Mesendoderm (in vitro differentiated cells): ENCODE measurements at regions not wholly inside any gene's neighbourhood (a gene's known extent, or its start where the extent isn't known, plus 50 kb on each side); places are given as distances from the start of the nearest gene placed in this dataset.

ENCODE experiments used
- DNase-seq: peaks from one replicate; pipeline ENCODE4 v3.0.0; 2013
- H2AK5ac ChIP-seq: 2 replicates; pipeline ENCODE4 v1.6.1; 2013; ENCODE audit warnings: low read length, inconsistent platforms
- H2BK120ac ChIP-seq: 2 replicates; pipeline ENCODE4 v1.6.1; 2013; ENCODE audit warnings: low read depth, mild to moderate bottlenecking, low read length, moderate library complexity, mixed read lengths
- H2BK15ac ChIP-seq: replicated peaks from 2 replicates; pipeline ENCODE4 v1.6.1; 2013; ENCODE audit warnings: low read depth, mild to moderate bottlenecking, moderate library complexity
- H2BK5ac ChIP-seq: 2 replicates; pipeline ENCODE4 v1.6.1; 2013; ENCODE audit warnings: low read length, inconsistent platforms
- H3K18ac ChIP-seq: 2 replicates; pipeline ENCODE4 v1.6.1; 2013; ENCODE audit warnings: mild to moderate bottlenecking, low read length, mixed read lengths
- H3K23ac ChIP-seq: one replicate; pipeline ENCODE4 v1.6.1; 2013; ENCODE audit warnings: low read length
- H3K27ac ChIP-seq: 2 replicates; pipeline ENCODE4 v1.5.1; 2013; ENCODE audit warnings: low read depth, mild to moderate bottlenecking, inconsistent platforms, low read length, moderate library complexity
- H3K27me3 ChIP-seq: 2 replicates; pipeline ENCODE4 v1.6.1; 2013; ENCODE audit warnings: low read length, control low read depth, mild to moderate bottlenecking, inconsistent platforms; ENCODE audit not compliant: insufficient read depth, poor library complexity
- H3K36me3 ChIP-seq: 2 replicates; pipeline ENCODE4 v1.6.1; 2013; ENCODE audit warnings: low read length, inconsistent platforms; ENCODE audit not compliant: control insufficient read depth, insufficient read depth
- H3K4ac ChIP-seq: one replicate; pipeline ENCODE4 v1.6.1; 2013; ENCODE audit warnings: low read depth, mild to moderate bottlenecking, low read length, moderate library complexity
- H3K4me1 ChIP-seq: 2 replicates; pipeline ENCODE4 v1.6.1; 2013; ENCODE audit warnings: low read depth, low read length, inconsistent platforms; ENCODE audit not compliant: control insufficient read depth
- H3K4me2 ChIP-seq: 2 replicates; pipeline ENCODE4 v1.6.1; 2013; ENCODE audit warnings: low read length
- H3K4me3 ChIP-seq: 2 replicates; pipeline ENCODE4 v1.5.1; 2013; ENCODE audit warnings: mild to moderate bottlenecking, low read length
- H3K56ac ChIP-seq: one replicate; pipeline ENCODE4 v1.6.1; 2013; ENCODE audit warnings: low read length
- H3K79me1 ChIP-seq: 2 replicates; pipeline ENCODE4 v1.6.1; 2013; ENCODE audit warnings: low read length, inconsistent platforms
- H3K79me2 ChIP-seq: 2 replicates; pipeline ENCODE4 v1.6.1; 2013; ENCODE audit warnings: mild to moderate bottlenecking, low read length; ENCODE audit not compliant: control insufficient read depth, insufficient read depth
- H3K9ac ChIP-seq: 2 replicates; pipeline ENCODE4 v1.6.1; 2013; ENCODE audit warnings: low read length, inconsistent platforms
- H4K5ac ChIP-seq: one replicate; pipeline ENCODE4 v1.6.1; 2013; ENCODE audit warnings: low read length
- H4K8ac ChIP-seq: one replicate; pipeline ENCODE4 v1.6.1; 2013; ENCODE audit warnings: low read depth, mild to moderate bottlenecking, control low read depth, low read length, moderate library complexity
- WGBS: extraction: QIAGEN DNeasy Blood & Tissue Kit; methylation state at CpG from one replicate; pipeline ENCODE4 v1.1.7; 2013; ENCODE audit warnings: low lambda C conversion rate, missing lambda C conversion rate; ENCODE audit not compliant: insufficient coverage; ENCODE audit errors: extremely low coverage; 5-methylcytosine and 5-hydroxymethylcytosine counted together

- no peak overlapping the region for H4K5ac ChIP-seq
- no peak overlapping the region for H3K27ac ChIP-seq
- no peak for DNase-seq
- H3K4me2 ChIP-seq: no peak overlapping the region
- H3K79me2 ChIP-seq: no peaks in the 10 kb centered on the region
- no peak overlapping the region for H3K9ac ChIP-seq
- no peak overlapping the region for H2BK15ac ChIP-seq
- no peak overlapping the region for H2BK120ac ChIP-seq
- no peaks in the 10 kb centered on the region for H3K27me3 ChIP-seq
- no peak overlapping the region for H2AK5ac ChIP-seq
- peaks cover 2% of the 10 kb centered on the region for H3K4me1 ChIP-seq
- no peaks in the 10 kb centered on the region for H3K79me1 ChIP-seq
- no peak overlapping the region for H3K23ac ChIP-seq
- no peak overlapping the region for H3K4ac ChIP-seq
- H3K18ac ChIP-seq: no peak overlapping the region
- WGBS: no CpG with 5 or more reads among the region's 2 CpGs
- H3K36me3 ChIP-seq: no peaks in the 10 kb centered on the region
- H3K56ac ChIP-seq: no peak overlapping the region
- H3K4me3 ChIP-seq: no peak overlapping the region
- no peak overlapping the region for H4K8ac ChIP-seq
- no peak overlapping the region for H2BK5ac ChIP-seq
These were observed 115.5 kb downstream of the CARTPT start for GRCh38 chr5:71834601-71835000.

DNA sequence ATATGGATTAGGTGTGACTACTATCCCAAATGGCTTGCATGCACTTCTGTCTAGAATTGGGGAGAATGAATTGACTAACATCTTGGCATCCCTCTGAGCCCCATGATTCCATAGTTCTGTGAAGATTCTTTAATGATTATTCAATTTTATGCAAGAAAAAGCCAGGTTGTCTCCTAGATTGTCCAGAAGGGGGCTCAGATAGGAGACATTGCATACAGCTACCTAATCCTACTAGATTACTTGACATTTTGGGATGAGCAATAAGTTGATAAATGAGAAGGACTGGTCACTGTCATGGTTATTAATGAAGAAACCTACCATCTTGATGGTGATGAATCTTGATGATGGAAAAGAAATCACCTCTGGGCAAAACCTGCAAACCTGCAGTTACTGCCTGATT lies 117.0 kb downstream of the CARTPT start:
- Histone ChIP-seq H3K79me1 (no peaks in the 10 kb centered on the region), H3K9ac (no peak overlapping the region), H3K56ac (no peak overlapping the region), H2BK15ac (no peak overlapping the region), H2AK5ac (no peak overlapping the region), H3K23ac (no peak overlapping the region), H4K5ac (no peak overlapping the region), H3K36me3 (no peaks in the 10 kb centered on the region), H3K27me3 (no peaks in the 10 kb centered on the region), H3K4me2 (no peak overlapping the region), H3K27ac (no peak overlapping the region), H2BK120ac (no peak overlapping the region), H3K4me1 (peaks cover 2% of the 10 kb centered on the region), H3K4ac (no peak overlapping the region), H3K79me2 (no peaks in the 10 kb centered on the region), H4K8ac (no peak overlapping the region), H3K18ac (no peak overlapping the region), H2BK5ac (no peak overlapping the region), H3K4me3 (no peak overlapping the region)
- no peak for DNase-seq

- no peak for DNase-seq
- no CpG with 5 or more reads among the region's 5 CpGs for WGBS
- no peak overlapping the region for H3K4ac ChIP-seq
- no peak overlapping the region for H2BK15ac ChIP-seq
- no peaks in the 10 kb centered on the region for H3K79me1 ChIP-seq
- no peaks in the 10 kb centered on the region for H3K27me3 ChIP-seq
- no peaks in the 10 kb centered on the region for H3K79me2 ChIP-seq
- H2AK5ac ChIP-seq: no peak overlapping the region
- no peak overlapping the region for H2BK5ac ChIP-seq
- no peak overlapping the region for H4K8ac ChIP-seq
- H4K5ac ChIP-seq: no peak overlapping the region
- no peak overlapping the region for H3K9ac ChIP-seq
- no peak overlapping the region for H3K27ac ChIP-seq
- H3K56ac ChIP-seq: no peak overlapping the region
- H3K36me3 ChIP-seq: no peaks in the 10 kb centered on the region
- peaks cover 2% of the 10 kb centered on the region for H3K4me1 ChIP-seq
- H3K4me3 ChIP-seq: no peak overlapping the region
- no peak overlapping the region for H3K4me2 ChIP-seq
- H3K18ac ChIP-seq: no peak overlapping the region
- no peak overlapping the region for H3K23ac ChIP-seq
- H2BK120ac ChIP-seq: no peak overlapping the region
These were observed 117.6 kb downstream of the CARTPT start for GRCh38 chr5:71836559-71837112.

- H3K4ac ChIP-seq: no peak overlapping the region
- H3K27me3 ChIP-seq: no peaks in the 10 kb centered on the region
- H3K4me1 ChIP-seq: peaks cover 2% of the 10 kb centered on the region
- no peak overlapping the region for H2BK120ac ChIP-seq
- H3K9ac ChIP-seq: no peak overlapping the region
- H2BK5ac ChIP-seq: no peak overlapping the region
- no peaks in the 10 kb centered on the region for H3K79me2 ChIP-seq
- H3K79me1 ChIP-seq: no peaks in the 10 kb centered on the region
- no peak for DNase-seq
- no peak overlapping the region for H3K56ac ChIP-seq
- H2BK15ac ChIP-seq: no peak overlapping the region
- H3K27ac ChIP-seq: no peak overlapping the region
- H2AK5ac ChIP-seq: no peak overlapping the region
- H3K4me3 ChIP-seq: no peak overlapping the region
- WGBS: no CpG with 5 or more reads among the region's 4 CpGs
- no peaks in the 10 kb centered on the region for H3K36me3 ChIP-seq
- H4K5ac ChIP-seq: no peak overlapping the region
- H4K8ac ChIP-seq: no peak overlapping the region
- no peak overlapping the region for H3K4me2 ChIP-seq
- H3K18ac ChIP-seq: no peak overlapping the region
- no peak overlapping the region for H3K23ac ChIP-seq
These were observed 119.2 kb downstream of the CARTPT start for GRCh38 chr5:71838286-71838685.

DNA sequence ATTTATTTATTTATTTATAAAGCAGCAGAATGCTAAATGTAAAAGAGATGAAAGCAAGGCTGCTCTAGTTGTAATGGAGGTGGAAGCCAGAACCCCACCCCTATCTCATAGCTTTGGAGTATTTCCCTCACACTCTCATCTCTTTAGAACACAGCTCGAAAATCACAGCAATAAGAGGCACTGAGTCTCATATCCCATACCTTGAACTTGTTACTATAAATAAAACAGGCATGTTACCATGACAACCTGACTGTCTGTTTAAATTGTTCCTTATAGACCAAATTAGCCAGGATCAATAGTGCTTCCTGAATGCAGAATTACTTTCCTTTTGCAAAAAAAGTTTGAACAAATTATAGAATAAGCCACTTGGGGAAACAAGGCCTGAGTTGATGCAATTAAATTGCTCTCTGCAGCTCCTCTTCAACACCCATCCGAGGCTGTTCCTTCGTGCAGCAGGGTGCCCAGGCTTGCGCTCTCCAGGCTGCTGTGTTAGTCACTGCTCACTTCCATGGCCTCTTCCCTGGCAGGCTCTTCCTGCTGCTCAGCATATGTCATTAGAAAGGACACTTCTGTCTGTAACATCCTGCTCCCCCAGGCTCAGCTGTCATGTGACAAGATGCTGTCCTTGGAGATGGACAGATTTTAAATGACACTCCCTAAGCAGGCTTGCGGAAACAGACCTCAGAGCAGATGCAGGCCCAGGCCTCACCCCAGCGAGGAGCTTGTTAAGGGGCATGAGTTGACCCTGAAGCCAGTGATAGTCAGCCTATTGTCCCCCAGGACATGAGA lies 120.2 kb downstream of the CARTPT start:
- H3K56ac ChIP-seq: no peak overlapping the region
- H3K36me3 ChIP-seq: no peaks in the 10 kb centered on the region
- no peak overlapping the region for H3K18ac ChIP-seq
- no CpG with 5 or more reads among the region's 6 CpGs for WGBS
- H4K8ac ChIP-seq: no peak overlapping the region
- H3K79me2 ChIP-seq: no peaks in the 10 kb centered on the region
- H3K79me1 ChIP-seq: no peaks in the 10 kb centered on the region
- no peak overlapping the region for H3K4me2 ChIP-seq
- H3K4ac ChIP-seq: no peak overlapping the region
- no peak overlapping the region for H3K23ac ChIP-seq
- H3K27me3 ChIP-seq: no peaks in the 10 kb centered on the region
- no peak overlapping the region for H3K4me3 ChIP-seq
- no peak overlapping the region for H2AK5ac ChIP-seq
- no peak overlapping the region for H2BK15ac ChIP-seq
- DNase-seq: peak; percentile 31
- H3K27ac ChIP-seq: no peak overlapping the region
- H2BK120ac ChIP-seq: no peak overlapping the region
- H4K5ac ChIP-seq: no peak overlapping the region
- no peak overlapping the region for H3K9ac ChIP-seq
- peaks cover 2% of the 10 kb centered on the region for H3K4me1 ChIP-seq
- H2BK5ac ChIP-seq: no peak overlapping the region

- H2BK120ac ChIP-seq: no peak overlapping the region
- no peak overlapping the region for H3K27ac ChIP-seq
- H3K27me3 ChIP-seq: no peaks in the 10 kb centered on the region
- no peak overlapping the region for H3K4me3 ChIP-seq
- no CpG with 5 or more reads among the region's 1 CpG for WGBS
- H3K36me3 ChIP-seq: no peaks in the 10 kb centered on the region
- no peak overlapping the region for H4K8ac ChIP-seq
- no peak overlapping the region for H2BK5ac ChIP-seq
- no peak for DNase-seq
- no peak overlapping the region for H2BK15ac ChIP-seq
- no peak overlapping the region for H3K23ac ChIP-seq
- peaks cover 2% of the 10 kb centered on the region for H3K4me1 ChIP-seq
- H3K56ac ChIP-seq: no peak overlapping the region
- no peak overlapping the region for H4K5ac ChIP-seq
- no peaks in the 10 kb centered on the region for H3K79me2 ChIP-seq
- no peak overlapping the region for H3K18ac ChIP-seq
- H3K79me1 ChIP-seq: no peaks in the 10 kb centered on the region
- no peak overlapping the region for H2AK5ac ChIP-seq
- H3K4me2 ChIP-seq: no peak overlapping the region
- no peak overlapping the region for H3K4ac ChIP-seq
- H3K9ac ChIP-seq: no peak overlapping the region
These were observed 122.0 kb downstream of the CARTPT start for GRCh38 chr5:71841107-71841506.
